NT2/D1 (cell line): ENCODE measurements at regions not wholly inside any gene's neighbourhood (a gene's known extent, or its start where the extent isn't known, plus 50 kb on each side); places are given as distances from the start of the nearest gene placed in this dataset.

Experiments
- SUZ12 ChIP-seq: IDR thresholded peaks from 2 replicates; pipeline ENCODE4 v1.6.1; 2011; ENCODE audit not compliant: insufficient read length, insufficient read depth; ENCODE audit errors: extremely low read depth
- YY1 ChIP-seq: IDR thresholded peaks from 2 replicates; pipeline ENCODE4 v1.6.1; 2011; ENCODE audit not compliant: insufficient read length, insufficient read depth

DNA sequence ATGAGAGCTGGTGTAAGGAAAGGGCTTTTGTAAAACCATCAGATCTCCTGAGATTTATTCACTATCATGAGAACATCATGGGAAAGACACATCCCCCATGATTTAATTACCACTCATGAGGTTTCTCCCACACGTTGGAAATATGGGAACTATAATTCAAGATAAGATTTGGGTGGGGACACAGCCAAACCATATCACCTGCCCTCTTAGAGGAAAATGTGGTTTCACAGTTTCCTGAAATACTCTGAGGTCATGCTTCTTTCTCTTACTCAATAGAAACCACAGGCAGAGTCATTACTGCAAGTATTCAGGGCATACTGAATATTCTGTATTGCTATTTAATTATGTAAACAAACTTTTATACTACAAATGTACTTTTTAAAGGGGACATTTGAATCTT, 1453.3 kb downstream of the PCDH18 start:
- TF ChIP-seq YY1 (no peak), SUZ12 (no peak)
